Natural killer cell (primary cell): ENCODE measurements at regions not wholly inside any gene's neighbourhood (a gene's known extent, or its start where the extent isn't known, plus 50 kb on each side); places are given as distances from the start of the nearest gene placed in this dataset.

Experiments used
- ATAC-seq, 3 donors: fragments of 150-1000 bp in 2 of 3; fragments of 200-7000 bp in 1 of 3; cut with Tn5 transposase; 1 replicate in 1 of 3; 2 replicates in 2 of 3; pipeline ENCODE4 v1.10.0; 2021; ENCODE audit warnings: mild to moderate bottlenecking in 2 of 3, moderate library complexity in 2 of 3
- DNase-seq, 2 donors: peaks; one replicate each; pipeline versions ENCODE4 v3.0.0 to v3.0.0-alpha.2; 2013 to 2021; ENCODE audit warnings: mixed read lengths in 1 of 2
- H3K27ac ChIP-seq: one replicate; pipeline ENCODE4 v1.5.1; 2013; ENCODE audit warnings: mild to moderate bottlenecking, low read length
- H3K27me3 ChIP-seq: one replicate; pipeline ENCODE4 v1.6.1; 2013; ENCODE audit warnings: low read length; ENCODE audit not compliant: control insufficient read depth, insufficient read depth
- H3K36me3 ChIP-seq: one replicate; pipeline ENCODE4 v1.6.1; 2013; ENCODE audit warnings: low read length; ENCODE audit not compliant: control insufficient read depth, insufficient read depth
- H3K4me1 ChIP-seq: one replicate; pipeline ENCODE4 v1.6.1; 2013; ENCODE audit warnings: low read length; ENCODE audit not compliant: control insufficient read depth, insufficient read depth
- H3K4me3 ChIP-seq: one replicate; pipeline ENCODE4 v1.5.1; 2013; ENCODE audit warnings: low read length
- H3K9me3 ChIP-seq: one replicate; pipeline ENCODE4 v1.6.1; 2013; ENCODE audit warnings: low read length; ENCODE audit not compliant: control insufficient read depth, insufficient read depth
- H3K27ac Mint-ChIP-seq, 2 donors: one replicate each; pipeline ENCODE4 v1.8.0; 2022; ENCODE audit warnings: mild to moderate bottlenecking in 2 of 2, mixed read lengths in 2 of 2, moderate library complexity in 1 of 2
- H3K27me3 Mint-ChIP-seq, 2 donors: one replicate each; pipeline ENCODE4 v1.8.0; 2022; ENCODE audit warnings: low read depth in 2 of 2, mixed read lengths in 2 of 2
- H3K36me3 Mint-ChIP-seq: one replicate; pipeline ENCODE4 v1.8.0; 2022; ENCODE audit warnings: mixed read lengths
- H3K4me1 Mint-ChIP-seq, 2 donors: one replicate each; pipeline ENCODE4 v1.8.0; 2022; ENCODE audit warnings: mixed read lengths in 2 of 2
- H3K4me3 Mint-ChIP-seq: one replicate; pipeline ENCODE4 v1.8.0; 2022; ENCODE audit warnings: mild to moderate bottlenecking, moderate library complexity, mixed read lengths
- H3K9me3 Mint-ChIP-seq, 2 donors: one replicate each; pipeline ENCODE4 v1.8.0; 2022; ENCODE audit warnings: mixed read lengths in 2 of 2
- CTCF ChIP-seq: fragments of 200-600 bp; IDR thresholded peaks from one replicate; pipeline ENCODE4 v1.8.0; 2022; ENCODE audit warnings: antibody characterized with exemption
- WGBS: methylation state at CpG from one replicate; pipeline ENCODE4 v1.1.7; 2013; ENCODE audit warnings: missing lambda C conversion rate; ENCODE audit not compliant: insufficient coverage; 5-methylcytosine and 5-hydroxymethylcytosine counted together
- intact Hi-C: fragments of 100-400 bp; cut with micrococcal nuclease; formaldehyde crosslinking; loops from one replicate; pipeline ENCODE4 v1.14.2; 2022

- H3K27me3 ChIP-seq, result no peaks in the 10 kb centered on the region
- H3K36me3 ChIP-seq, result no peaks in the 10 kb centered on the region
These were observed 509.6 kb upstream of the RAB6C start for GRCh38 chr2:129469871-129470270.

GRCh38 chr2:129478902-129479517 is 500.5 kb upstream of the RAB6C start:
- no peak overlapping the region for H3K4me3 Mint-ChIP-seq
- peaks cover 0 to 4% of the 10 kb centered on the region in 2 donors for H3K27me3 Mint-ChIP-seq
- no peak overlapping the region for H3K27ac ChIP-seq
- peaks cover 4% of the 10 kb centered on the region for H3K4me1 ChIP-seq
- TF ChIP-seq CTCF, result no peak
- peaks cover 0 to 2% of the 10 kb centered on the region in 2 donors for H3K9me3 Mint-ChIP-seq
- H3K27ac Mint-ChIP-seq, result no peak overlapping the region
- H3K27me3 ChIP-seq, result no peaks in the 10 kb centered on the region
- no peak for ATAC-seq
- no peak for DNase-seq
- intact Hi-C loops, result no loop called here
- no peaks in the 10 kb centered on the region for H3K4me1 Mint-ChIP-seq
- no peaks in the 10 kb centered on the region for H3K9me3 ChIP-seq
- no peaks in the 10 kb centered on the region for H3K36me3 ChIP-seq
- H3K36me3 Mint-ChIP-seq, result no peaks in the 10 kb centered on the region
- 72% methylated on average over 3 of the region's 3 CpGs for WGBS
- no peak overlapping the region for H3K4me3 ChIP-seq

More at GRCh38 chr2:129469871-129470270, 509.6 kb upstream of the RAB6C start:
- Mint-ChIP-seq H3K27ac (no peak overlapping the region), H3K36me3 (no peaks in the 10 kb centered on the region), H3K27me3 (peaks cover 0 to 3% of the 10 kb centered on the region in 2 donors), H3K9me3 (no peaks in the 10 kb centered on the region), H3K4me1 (no peaks in the 10 kb centered on the region), H3K4me3 (no peak overlapping the region)
- TF ChIP-seq CTCF, result no peak
- WGBS, result 87% methylated on average over 5 of the region's 5 CpGs
- no peak overlapping the region for H3K27ac ChIP-seq
- H3K4me1 ChIP-seq, result no peaks in the 10 kb centered on the region
- ATAC-seq (no peak), DNase-seq (no peak)
- no peak overlapping the region for H3K4me3 ChIP-seq
- H3K9me3 ChIP-seq, result no peaks in the 10 kb centered on the region
- intact Hi-C loops, result no loop called here

DNA sequence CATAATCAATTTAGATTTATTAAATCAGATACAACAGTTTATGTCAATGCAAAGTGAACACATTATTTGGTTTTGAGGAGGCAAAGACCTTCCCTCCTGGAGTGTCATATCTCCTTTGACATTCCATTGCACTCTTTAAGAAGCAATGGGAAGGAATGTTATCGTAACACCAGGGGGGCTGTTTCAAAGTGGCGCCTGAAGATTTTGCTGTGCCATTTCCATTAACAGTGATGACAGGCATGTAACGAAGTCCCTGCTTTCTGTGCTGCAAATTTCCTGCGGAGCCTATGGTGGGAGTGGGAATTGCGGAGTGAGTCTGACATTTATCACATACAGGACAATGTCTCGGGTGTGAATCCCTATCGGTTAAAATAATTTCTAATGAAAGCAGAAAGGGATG is 499.6 kb upstream of the RAB6C start:
- no peaks in the 10 kb centered on the region for H3K9me3 ChIP-seq
- no peak for ATAC-seq
- no peak for DNase-seq
- Mint-ChIP-seq H3K27ac (no peak overlapping the region), H3K27me3 (peaks cover 0 to under 1% of the 10 kb centered on the region in 2 donors), H3K4me3 (no peak overlapping the region), H3K36me3 (no peaks in the 10 kb centered on the region), H3K4me1 (no peaks in the 10 kb centered on the region), H3K9me3 (peaks cover 0 to 2% of the 10 kb centered on the region in 2 donors)
- H3K4me1 ChIP-seq, result peaks cover 5% of the 10 kb centered on the region
- TF ChIP-seq CTCF, result no peak
- intact Hi-C loops, result no loop called here
- no peaks in the 10 kb centered on the region for H3K27me3 ChIP-seq
- H3K4me3 ChIP-seq, result no peak overlapping the region
- WGBS, result 92% methylated on average over 7 of the region's 7 CpGs
- H3K36me3 ChIP-seq, result no peaks in the 10 kb centered on the region
- no peak overlapping the region for H3K27ac ChIP-seq

GRCh38 chr2:129480790-129481189 is 498.7 kb upstream of the RAB6C start:
- H3K27me3 ChIP-seq, result no peaks in the 10 kb centered on the region
- H3K4me1 ChIP-seq, result peaks cover 5% of the 10 kb centered on the region
- H3K9me3 ChIP-seq, result no peaks in the 10 kb centered on the region
- intact Hi-C loops, result no loop called here
- H3K36me3 ChIP-seq, result no peaks in the 10 kb centered on the region
- Mint-ChIP-seq H3K27ac (no peak overlapping the region), H3K9me3 (peaks cover 0 to 2% of the 10 kb centered on the region in 2 donors), H3K4me1 (no peaks in the 10 kb centered on the region), H3K4me3 (no peak overlapping the region), H3K36me3 (no peaks in the 10 kb centered on the region), H3K27me3 (no peaks in the 10 kb centered on the region)
- no peak for DNase-seq
- no peak for ATAC-seq
- TF ChIP-seq CTCF, result no peak
- WGBS, result 87% methylated on average over 3 of the region's 3 CpGs
- H3K27ac ChIP-seq, result no peak overlapping the region
- H3K4me3 ChIP-seq, result no peak overlapping the region
